Adrenal gland (tissue), 9 donors: ENCODE measurements at regions not wholly inside any gene's neighbourhood (a gene's known extent, or its start where the extent isn't known, plus 50 kb on each side); places are given as distances from the start of the nearest gene placed in this dataset.

Experiments
- DNase-seq, 7 donors: peaks; one replicate each; pipeline ENCODE4 v3.0.0-alpha.2; 2019 to 2020
- H3K27ac ChIP-seq, 5 donors: fragments of 200-600 bp; sonication (generic) in 4 of 5; 1 replicate in 3 of 5; 2 replicates in 2 of 5; pipeline versions ENCODE4 v1.5.1 to v1.8.0; 2016 to 2020; ENCODE audit warnings: mild to moderate bottlenecking in 1 of 5
- H3K27me3 ChIP-seq: fragments of 200-600 bp; 2 replicates; pipeline ENCODE4 v1.8.0; 2021
- H3K36me3 ChIP-seq, 2 donors: fragments of 200-600 bp; replicated peaks in 1 of 2; 1 replicate in 1 of 2; 2 replicates in 1 of 2; pipeline versions ENCODE4 v1.5.1 to v1.8.0; 2018 to 2022
- H3K4me1 ChIP-seq, 2 donors: fragments of 200-600 bp; replicated peaks in 1 of 2; 1 replicate in 1 of 2; 2 replicates in 1 of 2; pipeline versions ENCODE4 v1.5.1 to v1.8.0; 2018 to 2021
- H3K4me3 ChIP-seq, 4 donors: fragments of 200-600 bp; sonication (generic) in 3 of 4; one replicate each; pipeline ENCODE4 v1.5.1; 2016 to 2018
- H3K9me3 ChIP-seq, 3 donors: fragments of 200-600 bp; sonication (generic) in 1 of 3; replicated peaks in 1 of 3; 1 replicate in 2 of 3; 2 replicates in 1 of 3; pipeline versions ENCODE4 v1.5.1 to v1.8.0; 2016 to 2021
- CTCF ChIP-seq, 6 experiments: fragments of 450-650 bp in 4 of 6; fragments of 200-600 bp in 2 of 6; sonication (generic) in 1 of 6; IDR thresholded peaks; 1 replicate in 5 of 6; 2 replicates in 1 of 6; pipeline versions ENCODE4 v1.5.1 to v1.8.0; 2016 to 2021; ENCODE audit warnings: antibody characterized with exemption in 6 of 6, mild to moderate bottlenecking in 2 of 6, moderate library complexity in 1 of 6
- POLR2A ChIP-seq, 2 donors: fragments of 450-650 bp; IDR thresholded peaks; one replicate each; pipeline ENCODE4 v1.6.1; 2017; ENCODE audit warnings: antibody characterized with exemption in 2 of 2, mild to moderate bottlenecking in 2 of 2, moderate library complexity in 1 of 2
- WGBS, 4 donors: extraction: QIAGEN DNeasy Blood & Tissue Kit in 2 of 4; methylation state at CpG; one replicate each; pipeline versions ENCODE4 v1.1.5 to v1.1.7; 2013 to 2017; 5-methylcytosine and 5-hydroxymethylcytosine counted together
- intact Hi-C, 2 donors: fragments of 100-400 bp; cut with DNase I; formaldehyde crosslinking; loops; one replicate each; pipeline versions ENCODE4 v1.14.1 to v1.15.0; 2022 to 2023
- donor health status: healthy with polysubstance abuse.
- donor health status: Bipolar disorder and iron deficiency.
- donor health status: DM: yes; HTN: yes; CAD: no.
- donor health status: DM: no; HTN: no; CAD: no.
- donor health status: DM: no; HTN: no; CAD: no.

- WGBS, 4 donors: 84 to 89% (median 86%) methylated on average over 2 of the region's 2 CpGs
- intact Hi-C loops: no loop called here
Measured at GRCh38 chr1:219038398-219038797, 135.3 kb upstream of the LYPLAL1 start.

GRCh38 chr1:219039017-219039681, 134.5 kb upstream of the LYPLAL1 start:
- H3K9me3 ChIP-seq: no peaks in the 10 kb centered on the region
- intact Hi-C loops: no loop called here
- no peak for DNase-seq
- no peak for TF ChIP-seq CTCF (IDR thresholded peaks at IDR 0.05)
- TF ChIP-seq POLR2A (IDR thresholded peaks at IDR 0.05): no peak
- WGBS, 4 donors: 82 to 96% (median 88%) methylated on average over 8 of the region's 8 CpGs
- H3K27me3 ChIP-seq: no peaks in the 10 kb centered on the region
- H3K27ac ChIP-seq: no peak overlapping the region
- H3K4me3 ChIP-seq: no peak overlapping the region
- H3K4me1 ChIP-seq: no peaks in the 10 kb centered on the region
- no peaks in the 10 kb centered on the region for H3K36me3 ChIP-seq

More at GRCh38 chr1:219038398-219038797, 135.3 kb upstream of the LYPLAL1 start:
- Histone ChIP-seq H3K9me3 (no peaks in the 10 kb centered on the region), H3K36me3 (no peaks in the 10 kb centered on the region), H3K27ac (no peak overlapping the region), H3K4me1 (no peaks in the 10 kb centered on the region), H3K4me3 (no peak overlapping the region), H3K27me3 (no peaks in the 10 kb centered on the region)
- DNase-seq: no peak
- no peak for TF ChIP-seq CTCF (IDR thresholded peaks at IDR 0.05)
- TF ChIP-seq POLR2A (IDR thresholded peaks at IDR 0.05): no peak

GRCh38 chr1:219039682-219040154, 134.0 kb upstream of the LYPLAL1 start:
- 79 to 91% (median 91%) methylated on average over 2 of the region's 2 CpGs for WGBS, 4 donors
- Histone ChIP-seq H3K36me3 (no peaks in the 10 kb centered on the region), H3K27ac (no peak overlapping the region), H3K9me3 (no peaks in the 10 kb centered on the region), H3K4me3 (no peak overlapping the region), H3K27me3 (no peaks in the 10 kb centered on the region), H3K4me1 (no peaks in the 10 kb centered on the region)
- TF ChIP-seq POLR2A (IDR thresholded peaks at IDR 0.05): no peak
- no peak for TF ChIP-seq CTCF (IDR thresholded peaks at IDR 0.05)
- no peak for DNase-seq
- intact Hi-C loops: no loop called here

- TF ChIP-seq CTCF (IDR thresholded peaks at IDR 0.05) (no peak), POLR2A (IDR thresholded peaks at IDR 0.05) (no peak)
Measured at GRCh38 chr1:219040291-219040690, 133.4 kb upstream of the LYPLAL1 start.

More at GRCh38 chr1:219040291-219040690, 133.4 kb upstream of the LYPLAL1 start:
- H3K4me1 ChIP-seq: no peaks in the 10 kb centered on the region
- H3K9me3 ChIP-seq: no peaks in the 10 kb centered on the region
- no peak overlapping the region for H3K27ac ChIP-seq
- DNase-seq: no peak
- no peaks in the 10 kb centered on the region for H3K36me3 ChIP-seq
- WGBS, 4 donors: 85 to 90% (median 86%) methylated on average over 5 of the region's 5 CpGs
- intact Hi-C loops: no loop called here
- no peaks in the 10 kb centered on the region for H3K27me3 ChIP-seq
- no peak overlapping the region for H3K4me3 ChIP-seq
